Peyer's patch (tissue), 4 donors: ENCODE measurements at regions not wholly inside any gene's neighbourhood (a gene's known extent, or its start where the extent isn't known, plus 50 kb on each side); places are given as distances from the start of the nearest gene placed in this dataset.

Source experiments
- DNase-seq, 3 donors: peaks; one replicate each; pipeline ENCODE4 v3.0.0-alpha.2; 2017 to 2019
- H3K27ac ChIP-seq, 4 donors: fragments of 200-600 bp; sonication (generic); one replicate each; pipeline ENCODE4 v1.5.1; 2016 to 2019
- H3K27me3 ChIP-seq, 2 donors: fragments of 200-600 bp; sonication (generic); one replicate each; pipeline ENCODE4 v1.5.1; 2019
- H3K36me3 ChIP-seq, 3 donors: fragments of 200-600 bp; sonication (generic); one replicate each; pipeline ENCODE4 v1.5.1; 2016 to 2019
- H3K4me1 ChIP-seq, 4 donors: fragments of 200-600 bp; sonication (generic); one replicate each; pipeline ENCODE4 v1.5.1; 2016 to 2019
- H3K4me3 ChIP-seq, 4 donors: fragments of 200-600 bp; sonication (generic); 1 replicate in 3 of 4; 2 replicates in 1 of 4; pipeline ENCODE4 v1.5.1; 2016 to 2019; ENCODE audit warnings: mild to moderate bottlenecking in 1 of 4
- H3K9me3 ChIP-seq, 4 donors: fragments of 200-600 bp; sonication (generic); one replicate each; pipeline ENCODE4 v1.5.1; 2016 to 2019; ENCODE audit warnings: mild to moderate bottlenecking in 1 of 4
- POLR2A ChIP-seq, 2 donors: fragments of 450-650 bp; IDR thresholded peaks; one replicate each; pipeline ENCODE4 v1.5.1; 2017; ENCODE audit warnings: antibody characterized with exemption in 2 of 2, mild to moderate bottlenecking in 2 of 2, moderate library complexity in 2 of 2
- TF ChIP-seq, protein P1 (sequence below), 6 experiments: fragments of 450-650 bp in 4 of 6; fragments of 200-600 bp in 2 of 6; sonication (generic) in 1 of 6; IDR thresholded peaks; one replicate each; pipeline ENCODE4 v1.5.1; 2017 to 2019; ENCODE audit warnings: antibody characterized with exemption in 6 of 6, mild to moderate bottlenecking in 3 of 6, moderate library complexity in 1 of 6

DNA sequence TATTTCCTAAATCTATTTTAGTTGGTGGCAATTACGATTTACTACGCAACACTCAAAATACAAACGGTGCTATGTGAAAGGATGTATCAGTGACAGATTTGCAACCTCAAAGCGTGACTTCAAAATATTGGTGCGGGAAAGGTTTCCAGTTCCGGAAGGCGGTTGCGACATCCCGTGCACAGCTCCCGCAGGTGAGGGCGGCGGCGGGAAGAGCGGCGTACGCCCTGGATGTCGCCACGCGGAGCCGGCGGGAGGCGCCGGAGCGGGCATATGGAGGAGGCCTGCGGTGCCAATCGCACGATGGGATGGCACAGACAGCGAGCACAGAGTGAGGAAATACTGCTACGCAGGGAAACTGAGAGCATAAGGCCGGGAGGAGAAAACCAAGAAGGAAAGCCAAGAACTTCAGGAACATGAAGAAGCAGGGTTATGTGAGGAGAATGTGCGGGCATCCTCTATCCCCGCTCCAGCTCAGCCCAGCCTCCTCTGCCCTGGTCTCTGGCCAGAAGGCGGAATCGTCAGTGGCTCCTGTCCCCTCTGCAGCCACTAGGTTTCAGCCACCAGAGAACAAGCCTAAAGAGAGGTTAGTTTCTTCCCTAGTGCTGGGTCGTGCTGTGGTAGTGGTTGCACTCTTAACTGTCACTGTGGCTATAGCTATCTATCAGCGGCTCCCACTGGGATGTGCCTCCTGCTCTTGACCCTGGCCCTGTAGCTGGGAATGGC, 378.1 kb upstream of the TLE4 start:
- H3K4me3 ChIP-seq = no peak overlapping the region

DNA sequence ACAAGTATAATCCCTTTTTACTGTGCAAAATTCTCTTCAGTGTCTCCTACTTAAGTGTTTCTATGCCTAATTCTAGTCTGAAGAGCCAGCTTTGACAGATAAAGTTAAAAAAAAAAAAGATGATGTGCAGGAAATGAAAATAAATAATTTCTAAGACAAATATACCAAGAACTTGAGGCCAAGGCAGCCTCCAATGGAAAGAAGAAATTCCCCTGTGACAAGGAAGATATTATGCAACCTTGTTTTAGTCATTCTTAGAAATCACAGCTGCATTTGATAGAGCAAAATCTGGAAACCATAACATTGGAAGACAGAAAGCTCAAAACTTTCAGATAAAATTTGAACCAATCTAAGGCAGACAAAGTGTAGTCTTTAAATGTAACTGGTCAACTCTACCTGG, 375.9 kb upstream of the TLE4 start:
- Histone ChIP-seq H3K4me3 (no peak overlapping the region), H3K27me3 (no peaks in the 10 kb centered on the region), H3K4me1 (no peaks in the 10 kb centered on the region), H3K27ac (no peak overlapping the region), H3K36me3 (no peaks in the 10 kb centered on the region), H3K9me3 (no peaks in the 10 kb centered on the region)
- no peak for DNase-seq
- no peak for TF ChIP-seq POLR2A (IDR thresholded peaks at IDR 0.05)
- TF ChIP-seq, protein P1, sequence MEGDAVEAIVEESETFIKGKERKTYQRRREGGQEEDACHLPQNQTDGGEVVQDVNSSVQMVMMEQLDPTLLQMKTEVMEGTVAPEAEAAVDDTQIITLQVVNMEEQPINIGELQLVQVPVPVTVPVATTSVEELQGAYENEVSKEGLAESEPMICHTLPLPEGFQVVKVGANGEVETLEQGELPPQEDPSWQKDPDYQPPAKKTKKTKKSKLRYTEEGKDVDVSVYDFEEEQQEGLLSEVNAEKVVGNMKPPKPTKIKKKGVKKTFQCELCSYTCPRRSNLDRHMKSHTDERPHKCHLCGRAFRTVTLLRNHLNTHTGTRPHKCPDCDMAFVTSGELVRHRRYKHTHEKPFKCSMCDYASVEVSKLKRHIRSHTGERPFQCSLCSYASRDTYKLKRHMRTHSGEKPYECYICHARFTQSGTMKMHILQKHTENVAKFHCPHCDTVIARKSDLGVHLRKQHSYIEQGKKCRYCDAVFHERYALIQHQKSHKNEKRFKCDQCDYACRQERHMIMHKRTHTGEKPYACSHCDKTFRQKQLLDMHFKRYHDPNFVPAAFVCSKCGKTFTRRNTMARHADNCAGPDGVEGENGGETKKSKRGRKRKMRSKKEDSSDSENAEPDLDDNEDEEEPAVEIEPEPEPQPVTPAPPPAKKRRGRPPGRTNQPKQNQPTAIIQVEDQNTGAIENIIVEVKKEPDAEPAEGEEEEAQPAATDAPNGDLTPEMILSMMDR (IDR thresholded peaks at IDR 0.05) = no peak

More for the DNA sequence above, 378.1 kb upstream of the TLE4 start:
- no peak for DNase-seq
- TF ChIP-seq POLR2A (IDR thresholded peaks at IDR 0.05) = no peak
- TF ChIP-seq, protein P1 (IDR thresholded peaks at IDR 0.05) = no peak
- Histone ChIP-seq H3K9me3 (no peaks in the 10 kb centered on the region), H3K4me1 (no peaks in the 10 kb centered on the region), H3K36me3 (no peaks in the 10 kb centered on the region), H3K27me3 (no peaks in the 10 kb centered on the region), H3K27ac (no peak overlapping the region)

DNA sequence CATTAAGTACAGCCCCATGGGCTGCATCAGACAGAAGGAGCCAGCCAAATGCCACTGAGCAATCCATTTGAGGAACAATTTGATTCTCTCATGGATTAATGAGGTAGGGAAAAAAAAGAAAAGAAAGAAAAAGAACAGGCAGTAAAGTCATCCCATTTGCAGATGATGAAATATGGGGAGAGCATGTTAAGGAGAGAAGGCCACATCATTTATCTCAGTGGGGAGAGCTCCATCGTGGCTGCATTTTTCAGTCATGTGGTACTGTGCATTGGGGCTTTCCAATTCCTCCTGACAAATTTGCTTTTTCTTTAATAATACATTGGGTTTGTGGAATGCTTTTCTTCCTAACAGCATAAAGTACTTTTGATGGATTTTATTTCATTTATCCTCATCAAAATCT, 375.2 kb upstream of the TLE4 start:
- H3K27me3 ChIP-seq = no peaks in the 10 kb centered on the region
- DNase-seq = no peak
- H3K27ac ChIP-seq = no peak overlapping the region
- H3K4me3 ChIP-seq = no peak overlapping the region
- no peaks in the 10 kb centered on the region for H3K36me3 ChIP-seq
- no peaks in the 10 kb centered on the region for H3K4me1 ChIP-seq
- TF ChIP-seq POLR2A (IDR thresholded peaks at IDR 0.05) = no peak
- TF ChIP-seq, protein P1 (IDR thresholded peaks at IDR 0.05) = no peak
- no peaks in the 10 kb centered on the region for H3K9me3 ChIP-seq

DNA sequence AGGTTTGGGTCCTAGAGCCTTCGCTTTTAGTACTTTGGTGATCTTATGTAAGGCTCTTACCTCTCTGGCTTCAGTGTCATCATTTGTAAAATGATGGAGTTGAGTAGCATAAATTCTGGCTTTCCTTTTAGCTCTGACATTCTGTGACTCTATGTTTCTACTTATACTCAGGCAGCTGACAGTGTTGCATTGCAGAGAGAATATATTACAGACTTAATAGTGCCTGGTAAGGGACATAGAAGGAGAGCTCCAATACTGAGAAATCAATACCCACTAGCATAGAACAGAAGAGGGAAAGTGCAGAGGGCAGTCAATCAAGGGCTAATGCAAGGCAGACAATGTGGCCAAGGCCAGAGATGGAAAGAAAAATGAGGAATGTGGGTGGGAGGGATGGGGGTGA, 371.4 kb upstream of the TLE4 start:
- TF ChIP-seq POLR2A (IDR thresholded peaks at IDR 0.05) = no peak
- TF ChIP-seq, protein P1 (IDR thresholded peaks at IDR 0.05) = no peak
- Histone ChIP-seq H3K9me3 (no peaks in the 10 kb centered on the region), H3K4me3 (no peak overlapping the region), H3K4me1 (no peaks in the 10 kb centered on the region), H3K27me3 (no peaks in the 10 kb centered on the region), H3K36me3 (no peaks in the 10 kb centered on the region), H3K27ac (no peak overlapping the region)
- DNase-seq = no peak

DNA sequence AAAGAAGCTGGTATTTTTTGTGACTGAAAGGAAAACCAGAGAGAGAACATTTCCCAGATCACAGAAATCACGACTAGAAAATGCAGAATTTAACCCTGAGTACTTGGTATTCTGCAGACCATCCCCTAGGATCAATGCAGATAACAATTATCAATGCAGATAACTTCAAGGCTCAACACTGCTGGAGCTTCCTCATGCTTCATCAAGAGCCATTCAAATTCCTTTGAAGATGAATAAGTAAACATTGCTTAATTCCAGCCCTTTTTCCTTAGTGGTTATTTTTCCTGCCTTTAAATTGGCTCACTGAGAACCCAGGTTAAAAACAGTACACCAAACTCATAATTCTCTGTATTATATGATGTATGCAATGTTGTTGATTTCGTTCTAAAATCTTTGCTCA, 370.1 kb upstream of the TLE4 start:
- Histone ChIP-seq H3K4me1 (no peaks in the 10 kb centered on the region), H3K9me3 (no peaks in the 10 kb centered on the region), H3K36me3 (no peaks in the 10 kb centered on the region), H3K27ac (no peak overlapping the region), H3K4me3 (no peak overlapping the region), H3K27me3 (no peaks in the 10 kb centered on the region)
- TF ChIP-seq, protein P1 (IDR thresholded peaks at IDR 0.05) = no peak
- no peak for TF ChIP-seq POLR2A (IDR thresholded peaks at IDR 0.05)
- DNase-seq = no peak
